Caki2 (cell line): ENCODE measurements at regions not wholly inside any gene's neighbourhood (a gene's known extent, or its start where the extent isn't known, plus 50 kb on each side); places are given as distances from the start of the nearest gene placed in this dataset.

Experiments used
- DNase-seq: peaks from one replicate; pipeline ENCODE4 v3.0.0-alpha.2; 2015; ENCODE audit warnings: low read depth
- in situ Hi-C: cut with HindIII; loops from 2 replicates; pipeline ENCODE4 v1.10.0; 2016; ENCODE audit warnings: low sequenced_read_pairs, low pct_unique_long_range_greater_than_20kb, mixed read lengths

GRCh38 chr14:44108601-44109000, 398.5 kb downstream of the FSCB start:
- DNase-seq, result peak; percentile 0
- in situ Hi-C loops, result no loop called here

GRCh38 chr14:44107156-44107555, 399.9 kb downstream of the FSCB start:
- DNase-seq, result no peak
- in situ Hi-C loops, result no loop called here

DNA sequence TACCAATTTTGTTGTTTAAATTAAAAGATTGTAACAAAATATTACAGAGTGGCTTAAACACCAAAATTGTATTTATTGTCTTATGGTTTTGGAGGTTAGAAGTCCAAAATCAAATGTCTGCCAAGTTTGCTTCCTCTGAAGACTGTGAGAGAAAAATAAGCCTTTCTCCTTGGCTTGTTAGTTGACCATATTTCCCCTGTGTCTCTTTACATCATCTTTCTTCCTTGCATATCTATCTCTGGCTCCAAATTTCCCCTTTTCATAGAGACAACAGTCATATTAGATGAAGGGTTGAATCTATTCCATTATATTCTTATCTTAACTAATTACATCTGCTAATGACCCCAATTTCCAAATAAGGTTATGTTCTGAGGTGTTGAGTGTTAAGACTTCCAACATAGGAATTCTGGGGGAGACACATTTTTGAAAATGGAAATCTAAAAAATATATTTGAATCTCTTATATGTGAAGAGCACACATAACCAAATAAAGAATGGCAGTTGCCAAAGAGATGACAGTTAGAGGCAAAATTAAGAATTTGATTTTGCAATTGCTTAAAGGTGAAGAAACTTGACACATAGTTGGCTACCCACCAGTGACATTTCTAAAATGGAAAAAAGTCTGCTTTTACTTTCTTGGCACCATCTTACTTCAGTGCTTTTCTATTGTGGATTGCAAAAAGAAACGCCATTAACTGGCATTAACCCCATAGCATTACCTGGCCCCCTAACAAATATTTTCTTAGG, 407.2 kb downstream of the FSCB start:
- in situ Hi-C loops, result no loop called here
- DNase-seq, result no peak

DNA sequence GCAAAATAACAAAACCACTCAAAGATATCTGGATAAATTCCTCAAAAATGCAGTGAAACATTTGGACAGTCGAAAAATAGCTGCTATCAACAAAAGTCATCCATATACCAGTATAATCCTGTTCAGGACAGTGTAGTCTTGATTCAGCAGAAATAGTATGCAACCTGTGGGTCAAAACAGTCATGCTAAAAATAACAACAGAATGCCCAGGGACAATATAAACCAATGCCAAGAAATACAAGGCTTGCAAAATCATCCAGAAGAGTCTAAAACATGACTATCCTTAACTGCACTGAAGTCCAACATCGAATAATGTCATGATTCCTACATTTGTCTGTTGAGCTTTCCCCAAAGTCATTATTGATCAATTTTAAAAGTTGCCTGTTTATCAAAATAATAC, 425.9 kb downstream of the FSCB start:
- in situ Hi-C loops, result no loop called here
- no peak for DNase-seq

GRCh38 chr14:44070046-44070445, 437.0 kb downstream of the FSCB start:
- in situ Hi-C loops, result no loop called here
- DNase-seq, result no peak

DNA sequence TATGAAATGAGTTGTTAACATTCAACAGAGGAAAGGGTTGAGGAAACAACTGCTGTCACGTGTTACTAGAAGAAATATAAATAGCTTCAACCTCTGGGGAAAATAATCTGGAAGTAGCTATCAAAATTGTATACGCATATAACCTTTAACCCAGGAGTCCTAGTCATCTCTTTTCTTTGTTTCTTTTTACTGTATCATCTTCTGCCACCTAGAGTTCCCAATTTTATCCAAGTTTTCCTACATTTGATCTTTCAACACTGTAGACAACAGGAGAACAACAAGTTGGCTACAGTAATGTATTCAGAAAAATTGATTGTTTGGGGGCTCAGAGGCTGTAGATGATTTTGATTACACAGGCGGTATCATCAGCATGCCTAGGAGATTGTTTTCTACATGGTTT, 453.7 kb downstream of the FSCB start:
- in situ Hi-C loops, result no loop called here
- no peak for DNase-seq

DNA sequence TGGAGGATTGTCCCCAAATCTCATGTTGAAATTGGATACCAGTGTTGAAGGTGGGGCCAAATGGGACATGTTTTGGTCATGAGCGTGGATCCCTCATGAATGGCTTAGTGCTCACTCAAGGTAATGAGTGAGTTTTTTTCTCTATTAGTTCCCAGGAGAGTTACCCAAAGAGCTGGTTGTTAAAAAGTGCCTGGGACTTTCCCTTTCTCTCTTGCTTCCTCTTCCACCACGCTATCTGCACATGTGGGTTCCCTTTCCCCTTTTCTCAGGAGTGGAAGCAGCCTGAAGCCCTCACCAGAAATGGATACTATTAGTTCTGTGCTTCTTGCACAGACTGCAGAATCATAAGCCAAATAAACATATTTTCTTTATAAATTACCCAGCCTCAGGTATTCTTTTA, 465.4 kb downstream of the FSCB start:
- in situ Hi-C loops, result no loop called here
- DNase-seq, result no peak

GRCh38 chr14:44040561-44040960, 466.5 kb downstream of the FSCB start:
- no peak for DNase-seq
- in situ Hi-C loops, result no loop called here

- DNase-seq, result no peak
- in situ Hi-C loops, result no loop called here
Observed at GRCh38 chr14:44036248-44036647, 470.8 kb downstream of the FSCB start.

- in situ Hi-C loops, result no loop called here
- DNase-seq, result no peak
Observed at GRCh38 chr14:44035707-44036106, 471.4 kb downstream of the FSCB start.

DNA sequence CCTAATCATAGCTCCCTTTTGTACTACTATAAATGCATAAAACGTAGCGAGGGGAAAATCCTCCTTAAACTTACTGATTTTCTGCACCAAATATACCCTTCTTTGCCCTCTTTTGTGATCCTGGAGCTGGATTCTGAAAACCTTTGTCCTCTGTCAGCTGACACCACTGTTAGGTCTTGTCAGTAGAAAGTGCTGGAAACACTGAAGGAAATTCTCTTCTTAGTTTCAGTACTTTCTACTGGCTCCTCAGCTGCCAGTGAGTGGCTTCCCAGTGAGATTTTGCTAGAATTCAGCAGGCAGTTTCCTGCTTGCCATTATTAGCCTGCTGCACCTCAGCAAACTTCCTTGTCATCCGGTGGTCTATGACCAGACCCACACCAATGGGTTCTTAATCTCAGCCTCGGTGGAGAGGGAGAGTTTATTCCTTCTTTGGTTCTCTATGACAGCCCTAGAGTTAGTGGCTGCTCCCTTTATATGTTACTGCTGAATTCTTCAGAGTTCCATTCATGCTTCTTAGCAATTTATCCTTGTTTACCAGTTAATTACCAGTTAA, 476.2 kb downstream of the FSCB start:
- no peak for DNase-seq
- in situ Hi-C loops, result no loop called here

GRCh38 chr14:44029933-44030332, 477.1 kb downstream of the FSCB start:
- DNase-seq, result no peak
- in situ Hi-C loops, result no loop called here

DNA sequence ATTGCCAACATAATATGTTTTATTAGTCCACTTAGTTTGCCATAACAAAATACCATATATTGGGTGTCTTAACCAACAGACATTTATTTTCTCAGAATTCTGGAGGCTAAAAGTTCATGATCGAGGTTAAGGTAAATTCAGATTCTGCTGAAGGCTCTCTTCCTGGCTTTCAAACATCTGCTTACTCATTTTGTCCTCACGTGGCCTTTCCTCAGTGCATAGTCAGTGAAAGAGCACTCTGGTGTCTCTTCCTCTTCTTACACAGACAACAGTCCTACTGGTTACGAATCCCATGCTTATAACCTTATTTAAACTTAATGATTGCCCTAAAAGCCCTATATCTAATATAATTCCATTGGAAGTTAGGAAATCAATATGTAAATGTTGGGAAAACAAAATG, 479.7 kb downstream of the FSCB start:
- in situ Hi-C loops, result no loop called here
- DNase-seq, result no peak

GRCh38 chr14:44010595-44010994, 496.5 kb downstream of the FSCB start:
- in situ Hi-C loops, result no loop called here
- DNase-seq, result no peak

- no peak for DNase-seq
- in situ Hi-C loops, result no loop called here
Observed at GRCh38 chr14:44010071-44010470, 497.0 kb downstream of the FSCB start.

DNA sequence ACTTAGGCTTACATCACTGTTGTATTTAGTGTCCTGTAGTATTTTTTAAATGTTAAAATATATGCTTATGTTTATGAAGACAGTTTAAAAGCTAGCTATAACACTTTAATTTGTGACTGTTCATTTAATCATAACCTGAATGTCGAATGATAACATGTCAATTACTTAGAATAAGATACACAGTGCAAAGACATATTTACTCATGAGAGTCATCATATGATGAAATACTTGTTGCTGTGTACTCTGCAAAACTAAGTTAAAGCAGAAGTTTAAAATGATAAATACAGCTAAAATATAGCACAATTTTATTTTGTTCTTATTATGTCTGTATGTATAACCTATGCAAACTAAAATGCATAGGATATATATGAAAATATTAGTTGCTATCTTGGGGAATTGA, 497.4 kb downstream of the FSCB start:
- in situ Hi-C loops, result no loop called here
- DNase-seq, result no peak

DNA sequence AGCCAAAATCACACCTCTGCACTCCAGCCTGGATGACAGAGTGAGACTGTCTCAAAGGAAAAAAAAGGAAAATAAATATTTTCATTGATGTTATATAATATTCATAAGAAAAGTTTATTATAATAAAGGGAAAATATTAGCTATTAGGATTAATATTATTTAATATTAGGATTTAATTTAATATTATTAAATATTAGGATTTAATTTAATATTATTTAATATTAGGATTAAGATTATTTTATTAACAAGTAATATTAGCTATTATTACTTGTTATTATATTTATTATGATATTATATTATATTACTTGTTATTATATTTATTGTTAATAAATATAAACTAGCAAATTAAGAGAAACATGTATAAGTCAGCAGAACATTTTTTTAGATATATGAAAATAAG, 518.1 kb downstream of the FSCB start:
- DNase-seq, result no peak
- in situ Hi-C loops, result no loop called here

DNA sequence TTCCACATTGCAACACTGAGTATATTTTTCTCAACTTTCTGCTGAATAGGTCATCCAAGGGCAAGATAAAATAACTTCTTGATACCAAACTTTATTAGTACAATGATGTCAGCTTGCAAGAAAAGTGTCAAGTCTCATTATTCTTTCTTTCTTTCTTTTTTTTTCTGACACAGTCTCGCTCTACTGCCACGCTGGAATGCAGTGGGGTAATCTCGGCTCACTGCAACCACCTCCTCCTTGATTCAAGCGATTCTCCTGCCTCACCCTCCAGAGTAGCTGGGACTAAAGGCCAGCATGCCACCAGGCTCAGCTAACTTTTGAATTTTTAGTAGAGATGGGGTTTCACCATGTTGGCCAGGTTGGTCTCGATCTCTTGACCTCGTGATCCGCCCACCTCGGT, 523.4 kb downstream of the FSCB start:
- in situ Hi-C loops, result no loop called here
- peak; percentile 6 for DNase-seq

- DNase-seq, result no peak
- in situ Hi-C loops, result no loop called here
Observed at GRCh38 chr14:43981135-43981768, 525.8 kb downstream of the FSCB start.

GRCh38 chr14:43956741-43957140, 550.3 kb downstream of the FSCB start:
- in situ Hi-C loops, result no loop called here

More at GRCh38 chr14:43956741-43957140, 550.3 kb downstream of the FSCB start:
- DNase-seq, result no peak
